Right lobe of liver (tissue), 6 donors: ENCODE measurements at regions not wholly inside any gene's neighbourhood (a gene's known extent, or its start where the extent isn't known, plus 50 kb on each side); places are given as distances from the start of the nearest gene placed in this dataset.
A peak's percentile ranks its signal among the peaks of the same experiment; 100 is the strongest.
"Not testable (repeated sequence)": the region's sequence is repeated elsewhere in the genome, so short reads cannot be mapped to it uniquely, and the experiment has no call there.

Source experiments
- ATAC-seq, 4 donors: fragments of 200-7000 bp; cut with Tn5 transposase; one replicate each; pipeline ENCODE4 v1.9.1; 2020; ENCODE audit warnings: mild to moderate bottlenecking in 4 of 4, moderate library complexity in 4 of 4
- DNase-seq, 3 donors: peaks; one replicate each; pipeline ENCODE4 v3.0.0-alpha.2; 2020
- H3K27ac ChIP-seq, 3 donors: fragments of 200-600 bp; one replicate each; pipeline ENCODE4 v1.8.0; 2022
- H3K27me3 ChIP-seq, 2 donors: fragments of 200-600 bp; one replicate each; pipeline ENCODE4 v1.8.0; 2022
- H3K36me3 ChIP-seq, 4 donors: fragments of 200-600 bp; sonication (generic) in 1 of 4; one replicate each; pipeline versions ENCODE4 v1.5.1 to v1.8.0; 2017 to 2022; ENCODE audit warnings: control low read depth in 1 of 4
- H3K4me1 ChIP-seq, 4 donors: fragments of 200-600 bp; sonication (generic) in 1 of 4; one replicate each; pipeline versions ENCODE4 v1.5.1 to v1.8.0; 2017 to 2022; ENCODE audit warnings: control low read depth in 1 of 4
- H3K4me3 ChIP-seq, 3 donors: fragments of 200-600 bp; one replicate each; pipeline ENCODE4 v1.8.0; 2022
- H3K9me3 ChIP-seq, 4 donors: fragments of 200-600 bp; sonication (generic) in 1 of 4; one replicate each; pipeline versions ENCODE4 v1.5.1 to v1.8.0; 2017 to 2022; ENCODE audit warnings: control low read depth in 1 of 4
- POLR2A ChIP-seq: fragments of 450-650 bp; IDR thresholded peaks from one replicate; pipeline ENCODE4 v1.6.1; 2017; ENCODE audit warnings: antibody characterized with exemption, mild to moderate bottlenecking
- WGBS: methylation state at CpG from one replicate; pipeline ENCODE4 v1.1.6; 2018; ENCODE audit warnings: low coverage, low lambda C conversion rate; ENCODE audit not compliant: insufficient coverage; ENCODE audit errors: missing lambda C conversion rate; 5-methylcytosine and 5-hydroxymethylcytosine counted together
- intact Hi-C, 2 donors: fragments of 100-400 bp; cut with DNase I; formaldehyde crosslinking; loops; one replicate each; pipeline versions ENCODE4 v1.11.2 to v1.14.1; 2022
- TF ChIP-seq, protein P1 (sequence below), 4 donors: fragments of 200-600 bp in 3 of 4; fragments of 450-650 bp in 1 of 4; IDR thresholded peaks; one replicate each; pipeline versions ENCODE4 v1.5.1 to v1.8.0; 2016 to 2022; ENCODE audit warnings: antibody characterized with exemption in 4 of 4, mild to moderate bottlenecking in 2 of 4
- donor health status: DM: no; HTN: yes; CAD: no.
- donor health status: DM: no; HTN: no; CAD: no.
- donor health status: DM: no; HTN: no; CAD: no.
- donor health status: DM: no; HTN: yes; CAD: no.
- donor health status: DM: no; HTN: yes; CAD: no.

DNA sequence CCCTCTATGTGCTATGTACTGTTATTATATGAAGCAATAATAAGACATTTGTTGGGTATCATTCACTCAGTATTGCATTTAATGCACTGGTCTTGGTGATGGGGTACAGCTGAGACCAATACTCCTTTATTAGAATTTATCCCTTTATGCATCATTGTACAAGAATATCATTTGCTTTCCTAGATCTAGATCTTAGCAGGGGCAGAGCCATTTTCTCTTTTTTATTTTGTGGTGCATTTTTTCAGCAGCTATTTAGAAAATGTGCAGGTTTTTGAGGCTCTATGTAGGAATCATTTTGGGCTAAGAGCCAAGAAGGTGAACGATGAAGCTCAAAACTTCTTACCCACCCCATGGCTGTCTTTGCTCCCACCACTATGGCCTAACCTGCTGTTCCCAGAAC is 114.2 kb downstream of the OR2B2 start:
- whole genome bisulfite sequencing: 83% methylated on average over 1 of the region's 1 CpG
- Histone ChIP-seq H3K27ac (no peak overlapping the region), H3K27me3 (no peaks in the 10 kb centered on the region), H3K4me3 (no peak overlapping the region), H3K4me1 (no peaks in the 10 kb centered on the region), H3K9me3 (no peaks in the 10 kb centered on the region), H3K36me3 (no peaks in the 10 kb centered on the region)
- intact Hi-C loops: no loop called here
- no peak for TF ChIP-seq POLR2A
- TF ChIP-seq, protein P1, sequence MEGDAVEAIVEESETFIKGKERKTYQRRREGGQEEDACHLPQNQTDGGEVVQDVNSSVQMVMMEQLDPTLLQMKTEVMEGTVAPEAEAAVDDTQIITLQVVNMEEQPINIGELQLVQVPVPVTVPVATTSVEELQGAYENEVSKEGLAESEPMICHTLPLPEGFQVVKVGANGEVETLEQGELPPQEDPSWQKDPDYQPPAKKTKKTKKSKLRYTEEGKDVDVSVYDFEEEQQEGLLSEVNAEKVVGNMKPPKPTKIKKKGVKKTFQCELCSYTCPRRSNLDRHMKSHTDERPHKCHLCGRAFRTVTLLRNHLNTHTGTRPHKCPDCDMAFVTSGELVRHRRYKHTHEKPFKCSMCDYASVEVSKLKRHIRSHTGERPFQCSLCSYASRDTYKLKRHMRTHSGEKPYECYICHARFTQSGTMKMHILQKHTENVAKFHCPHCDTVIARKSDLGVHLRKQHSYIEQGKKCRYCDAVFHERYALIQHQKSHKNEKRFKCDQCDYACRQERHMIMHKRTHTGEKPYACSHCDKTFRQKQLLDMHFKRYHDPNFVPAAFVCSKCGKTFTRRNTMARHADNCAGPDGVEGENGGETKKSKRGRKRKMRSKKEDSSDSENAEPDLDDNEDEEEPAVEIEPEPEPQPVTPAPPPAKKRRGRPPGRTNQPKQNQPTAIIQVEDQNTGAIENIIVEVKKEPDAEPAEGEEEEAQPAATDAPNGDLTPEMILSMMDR (IDR thresholded peaks at IDR 0.05): no peak
- no peak for ATAC-seq
- DNase-seq: no peak

DNA sequence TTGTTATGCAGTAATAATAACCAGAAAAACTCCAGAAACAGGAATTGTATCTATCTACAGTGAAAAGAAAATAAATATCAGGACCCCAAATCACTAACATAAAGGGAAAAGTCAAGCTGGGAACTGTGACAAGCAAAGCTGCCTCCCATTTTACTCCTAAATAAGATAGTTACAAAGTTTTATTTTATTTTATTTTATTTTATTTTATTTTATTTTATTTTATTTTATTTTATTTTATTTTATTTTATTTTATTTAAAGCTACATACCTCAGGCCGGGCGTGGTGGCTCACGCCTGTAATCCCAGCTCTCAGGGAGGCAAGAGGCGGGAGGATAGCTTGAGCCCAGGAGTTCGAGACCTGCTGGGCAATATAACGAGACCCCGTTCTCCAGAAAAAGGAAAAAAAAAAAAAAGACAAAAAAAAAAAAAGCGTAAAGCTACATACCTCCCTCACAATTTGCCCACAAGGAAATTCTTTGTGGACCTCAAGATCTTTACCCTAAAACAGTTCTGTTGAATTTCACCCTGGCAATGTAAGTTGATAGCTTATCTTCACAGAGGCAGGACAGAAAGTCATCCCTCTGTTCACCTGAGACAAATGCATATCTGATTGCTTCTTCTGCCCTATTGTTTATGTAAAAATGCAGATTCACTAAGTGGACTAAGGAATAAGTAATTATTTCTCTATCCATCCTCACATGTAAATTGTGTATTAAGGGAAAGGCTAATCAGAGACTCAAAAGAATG is 115.3 kb downstream of the OR2B2 start:
- ATAC-seq, H3K9me3 ChIP-seq, H3K27me3 ChIP-seq, DNase-seq, H3K4me1 ChIP-seq, H3K27ac ChIP-seq, intact Hi-C loops, H3K4me3 ChIP-seq, H3K36me3 ChIP-seq: not testable (repeated sequence)
- WGBS: 80% methylated on average over 5 of the region's 8 CpGs

DNA sequence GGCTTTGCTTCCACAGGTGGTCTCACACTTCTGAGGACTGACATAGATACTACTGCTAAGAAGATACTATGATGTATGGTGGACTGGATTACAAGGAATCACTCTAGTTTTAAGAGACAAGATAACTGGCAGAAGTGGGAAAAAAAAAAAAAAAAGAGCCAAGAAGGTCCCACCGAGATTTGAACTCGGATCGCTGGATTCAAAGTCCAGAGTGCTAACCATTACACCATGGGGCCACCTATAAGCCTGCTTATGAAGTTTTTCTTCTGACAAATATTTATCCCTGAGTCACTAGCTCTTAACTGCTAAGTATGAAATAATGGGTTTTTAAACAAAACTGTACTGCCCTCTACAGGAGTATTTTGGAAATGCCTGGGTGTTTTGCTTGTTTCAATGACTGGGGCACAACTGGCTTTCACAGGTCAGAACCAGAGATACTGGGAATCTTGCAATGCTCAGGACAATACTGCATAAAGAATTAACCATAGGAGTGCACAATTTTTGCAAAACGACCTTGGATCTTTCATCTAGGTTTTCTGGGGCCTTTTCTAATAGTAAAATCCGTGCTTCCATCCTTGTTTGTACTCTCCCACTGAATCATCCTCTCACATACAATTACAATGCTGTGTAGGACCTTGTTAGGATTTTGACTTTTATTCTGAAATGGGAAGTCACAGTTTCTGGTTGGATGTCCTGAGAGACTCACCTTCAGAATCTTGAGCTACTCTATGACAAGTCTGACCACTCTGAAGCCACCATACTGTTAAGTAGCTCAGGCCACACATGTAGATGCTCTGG is 116.3 kb downstream of the OR2B2 start:
- Histone ChIP-seq H3K4me3 (no peak overlapping the region), H3K27me3 (no peaks in the 10 kb centered on the region), H3K27ac (no peak overlapping the region), H3K9me3 (no peaks in the 10 kb centered on the region), H3K4me1 (peaks cover 0 to 8% (median 0%) of the 10 kb centered on the region in 4 donors), H3K36me3 (no peaks in the 10 kb centered on the region)
- 0% methylated on average over 5 of the region's 5 CpGs for WGBS
- DNase-seq (no peak), ATAC-seq (peak; percentile 76 to 80 (median 80))
- TF ChIP-seq POLR2A: no peak
- TF ChIP-seq, protein P1 (IDR thresholded peaks at IDR 0.05): peak; percentile 82 to 96 (median 84)
- intact Hi-C loops: no loop called here

DNA sequence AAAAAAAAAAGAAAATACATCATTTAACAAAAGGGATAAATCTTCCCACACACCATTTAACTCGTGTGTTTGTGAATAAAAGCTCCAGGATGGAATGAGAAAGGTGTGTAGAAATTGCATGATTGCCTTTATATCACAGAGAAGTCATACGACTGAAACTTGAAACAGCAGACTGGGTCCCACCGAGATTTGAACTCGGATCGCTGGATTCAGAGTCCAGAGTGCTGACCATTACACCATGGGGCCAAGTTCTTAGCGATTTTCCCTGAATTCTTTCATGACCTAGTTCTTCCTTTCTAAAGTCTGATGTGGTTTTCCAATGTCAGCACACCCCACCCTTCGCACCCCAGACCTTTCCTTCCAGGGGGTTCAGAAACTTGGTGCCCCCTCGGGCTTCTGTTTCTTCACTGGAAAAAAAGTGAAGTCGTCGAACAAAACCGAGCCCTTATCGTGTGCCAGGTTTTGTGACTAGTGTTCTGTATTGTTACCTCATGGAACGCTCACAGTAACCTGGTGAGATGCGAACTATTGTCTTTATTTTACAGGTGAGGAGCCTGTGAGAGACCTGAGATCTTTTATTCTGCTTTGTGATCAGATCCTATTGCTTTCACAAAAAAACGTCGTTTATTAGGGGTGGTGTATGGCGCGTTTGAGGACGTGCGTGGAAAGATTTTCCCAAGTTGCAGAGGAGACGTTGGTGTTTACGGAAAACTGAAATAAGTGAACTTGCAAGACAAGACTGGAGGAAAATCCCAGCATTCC is 120.8 kb downstream of the OR2B2 start:
- intact Hi-C loops: no loop called here
- H3K4me1 ChIP-seq: peaks cover 0 to 8% (median 0%) of the 10 kb centered on the region in 4 donors
- H3K36me3 ChIP-seq: no peaks in the 10 kb centered on the region
- no peaks in the 10 kb centered on the region for H3K27me3 ChIP-seq
- H3K9me3 ChIP-seq: no peaks in the 10 kb centered on the region
- no peak for TF ChIP-seq POLR2A
- TF ChIP-seq, protein P1 (IDR thresholded peaks at IDR 0.05): no peak
- DNase-seq: peak in 2 of 3 donors; percentile 48 to 62
- H3K4me3 ChIP-seq: peak overlapping the region; percentile 36 to 52 (median 39)
- H3K27ac ChIP-seq: peak overlapping the region in 2 of 3 donors; percentile 36 to 45
- peak; percentile 35 to 65 (median 48) for ATAC-seq
- 4% methylated on average over 22 of the region's 22 CpGs for WGBS

DNA sequence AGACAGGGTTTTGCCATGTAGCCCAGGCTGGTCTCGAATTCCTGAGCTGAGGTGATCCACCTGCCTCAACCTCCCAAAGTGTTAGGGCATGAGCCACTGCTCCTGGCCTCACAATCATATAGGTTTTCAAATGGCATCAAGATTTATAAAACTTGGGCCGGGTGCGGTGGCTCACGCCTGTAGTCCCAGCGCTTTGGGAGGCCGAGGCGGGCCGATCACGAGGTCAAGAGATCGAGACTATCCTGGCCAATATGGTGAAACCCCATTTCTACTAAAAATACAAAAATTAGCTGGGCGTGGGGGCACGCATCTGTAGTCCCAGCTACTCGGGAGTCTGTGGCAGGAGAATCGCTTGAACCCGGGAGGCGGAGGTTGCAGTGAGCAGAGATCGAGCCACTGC is 123.8 kb downstream of the OR2B2 start:
- 72% methylated on average over 12 of the region's 17 CpGs for WGBS
- intact Hi-C loops, H3K36me3 ChIP-seq: not testable (repeated sequence)

More for the DNA sequence above, 123.8 kb downstream of the OR2B2 start:
- H3K27me3 ChIP-seq, ATAC-seq, H3K9me3 ChIP-seq, DNase-seq, H3K27ac ChIP-seq, H3K4me1 ChIP-seq, H3K4me3 ChIP-seq: not testable (repeated sequence)
